Choroid plexus epithelial cell (primary cell): ENCODE measurements at regions not wholly inside any gene's neighbourhood (a gene's known extent, or its start where the extent isn't known, plus 50 kb on each side); places are given as distances from the start of the nearest gene placed in this dataset.

Experiments used
- DNase-seq: peaks from one replicate; pipeline ENCODE4 v3.0.0-alpha.2; 2010; ENCODE audit warnings: low read depth
- H3K4me3 ChIP-seq: 2 replicates; pipeline ENCODE4 v1.5.1; 2011; ENCODE audit warnings: low read depth, mild to moderate bottlenecking, control low read depth, low read length, moderate library complexity
- CTCF ChIP-seq: conservative IDR thresholded peaks from 2 replicates; pipeline ENCODE4 v1.5.1; 2011; ENCODE audit warnings: low read depth, mild to moderate bottlenecking, control low read depth, inconsistent platforms, low read length, moderate library complexity

GRCh38 chr18:3394648-3395047, 55.3 kb upstream of the TGIF1 start:
- DNase-seq: no peak
- no peak for TF ChIP-seq CTCF
- no peak overlapping the region for H3K4me3 ChIP-seq

GRCh38 chr18:3395466-3395865, 54.5 kb upstream of the TGIF1 start:
- H3K4me3 ChIP-seq: no peak overlapping the region
- DNase-seq: no peak
- TF ChIP-seq CTCF: no peak

- TF ChIP-seq CTCF: no peak
- no peak overlapping the region for H3K4me3 ChIP-seq
- DNase-seq: no peak
Measured at GRCh38 chr18:3397031-3397750, 52.8 kb upstream of the TGIF1 start.

- no peak for TF ChIP-seq CTCF
- no peak for DNase-seq
- H3K4me3 ChIP-seq: no peak overlapping the region
Measured at GRCh38 chr18:3397786-3398185, 52.2 kb upstream of the TGIF1 start.
